K562 (cell line): ENCODE measurements at regions not wholly inside any gene's neighbourhood (a gene's known extent, or its start where the extent isn't known, plus 50 kb on each side); places are given as distances from the start of the nearest gene placed in this dataset.
A peak's percentile ranks its signal among the peaks of the same experiment; 100 is the strongest.

ENCODE experiments used
- ATAC-seq: fragments of 200-7000 bp; cut with Tn5 transposase; 3 replicates; pipeline ENCODE4 v1.9.1; 2020; ENCODE audit warnings: moderate library complexity
- BruUV-seq: library from RNA; stranded (reverse); fragments of 400-500 nt; replicated peaks from 2 replicates; lab custom pipeline; 2021; lab: Mats Ljungman, UMichigan
- CTCF ChIA-PET: fragments of 300-600 bp; formaldehyde crosslinking; extraction: SDS; loops from one replicate; lab custom pipeline; 2021; ENCODE audit warnings: low intra/inter-chr PET ratio; lab: Yijun Ruan, JAX
- POLR2A ChIA-PET: fragments of 300-600, 350-650 bp; sonication (Branson Sonifier 250); formaldehyde crosslinking; extraction: SDS; loops from one replicate; lab custom pipeline; 2021; ENCODE audit warnings: antibody characterized with exemption, inconsistent platforms; lab: Yijun Ruan, JAX
- DNase-seq, 4 experiments: peaks; one replicate each; pipeline versions ENCODE4 v3.0.0 to v3.0.0-alpha.2; 2011 to 2018; ENCODE audit warnings: low spot score in 3 of 4, mixed read lengths in 3 of 4; ENCODE audit errors: extremely low read depth in 1 of 4
- FAIRE-seq: peaks from 2 replicates; lab custom pipeline; 2011; peaks lifted over from hg19 to GRCh38; lab: Jason Lieb, UNC
- H2AFZ ChIP-seq: 2 replicates; pipeline ENCODE4 v1.6.0; 2011; ENCODE audit warnings: low read depth, low read length, control low read depth, inconsistent platforms
- H3K27ac ChIP-seq: fragments of 200-600 bp; 3 replicates; pipeline ENCODE4 v1.8.0; 2011; ENCODE audit warnings: low read depth, mild to moderate bottlenecking, control low read depth, inconsistent platforms, low read length, moderate library complexity, mixed read lengths; ENCODE audit errors: extremely low read depth
- H3K27me3 ChIP-seq, 2 experiments: fragments of 300-600 bp in 1 of 2; 2 replicates in 1 of 2; 3 replicates in 1 of 2; pipeline versions ENCODE4 v1.6.0 to v1.8.0; 2011; ENCODE audit warnings: inconsistent platforms in 2 of 2, low read length in 2 of 2, mild to moderate bottlenecking in 1 of 2, mixed read lengths in 1 of 2, moderate library complexity in 1 of 2; ENCODE audit not compliant: control insufficient read depth in 2 of 2, insufficient read depth in 2 of 2
- H3K36me3 ChIP-seq: fragments of 300-600 bp; 3 replicates; pipeline ENCODE4 v1.8.0; 2011; ENCODE audit warnings: mild to moderate bottlenecking, low read length, inconsistent platforms; ENCODE audit not compliant: control insufficient read depth, insufficient read depth
- H3K4me1 ChIP-seq, 2 experiments: fragments of 200-600 bp in 1 of 2; replicated peaks in 1 of 2; 2 replicates in 1 of 2; 3 replicates in 1 of 2; pipeline versions ENCODE4 v1.5.1 to v1.8.0; 2011; ENCODE audit warnings: inconsistent platforms in 2 of 2, low read length in 2 of 2, mild to moderate bottlenecking in 1 of 2, mixed read lengths in 1 of 2, moderate library complexity in 1 of 2; ENCODE audit not compliant: control insufficient read depth in 2 of 2, insufficient read depth in 2 of 2
- H3K4me2 ChIP-seq: 2 replicates; pipeline ENCODE4 v1.6.1; 2011; ENCODE audit warnings: low read length, control low read depth, inconsistent platforms, mixed read lengths; ENCODE audit not compliant: insufficient read depth
- H3K4me3 ChIP-seq: fragments of 200-600 bp; sonication (generic), shearing (Covaris generic); 2 replicates; pipeline ENCODE4 v1.5.1; 2016; ENCODE audit warnings: control low read depth, inconsistent platforms
- H3K79me2 ChIP-seq: fragments of 200-600 bp; 3 replicates; pipeline ENCODE4 v1.8.0; 2011; ENCODE audit warnings: low read length, inconsistent platforms; ENCODE audit not compliant: control insufficient read depth, insufficient read depth
- H3K9ac ChIP-seq, 2 experiments: 2 replicates each; pipeline versions ENCODE4 v1.6.0 to v1.6.1; 2011; ENCODE audit warnings: low read depth in 2 of 2, low read length in 2 of 2, control low read depth in 1 of 2, inconsistent platforms in 1 of 2, mild to moderate bottlenecking in 1 of 2, mixed read lengths in 1 of 2; ENCODE audit not compliant: insufficient read depth in 1 of 2
- H3K9me1 ChIP-seq: one replicate; pipeline ENCODE4 v1.6.0; 2011; ENCODE audit warnings: inconsistent platforms, mild to moderate bottlenecking, low read length, moderate library complexity; ENCODE audit not compliant: control insufficient read depth, insufficient read depth
- H3K9me3 ChIP-seq: replicated peaks from 2 replicates; pipeline ENCODE4 v1.5.1; 2011; ENCODE audit warnings: low read depth, low read length, inconsistent platforms; ENCODE audit not compliant: control insufficient read depth, insufficient read depth
- H4K20me1 ChIP-seq: replicated peaks from 2 replicates; pipeline ENCODE4 v1.6.1; 2011; ENCODE audit warnings: low read length, inconsistent platforms, mixed read lengths; ENCODE audit not compliant: control insufficient read depth, insufficient read depth
- CBFA2T2 ChIP-seq: fragments of 450-650 bp; conservative IDR thresholded peaks from 2 replicates; pipeline ENCODE4 v1.6.1; 2017; ENCODE audit warnings: mild to moderate bottlenecking
- CEBPG ChIP-seq, 3 experiments: fragments of 200-800 bp in 1 of 3; sonication (Bioruptor generic) in 1 of 3; sonication (generic) in 1 of 3; formaldehyde crosslinking in 1 of 3; IDR thresholded peaks in 2 of 3; conservative IDR thresholded peaks in 1 of 3; 2 replicates each; pipeline versions ENCODE4 v1.6.1 to v1.8.0; 2016 to 2022; ENCODE audit warnings: missing compliant biosample characterization in 2 of 3, missing genetic modification characterization in 2 of 3, mild to moderate bottlenecking in 1 of 3, missing genetic modification reagents in 1 of 3
- FOXJ2 ChIP-seq: fragments of 200-800 bp; sonication (Bioruptor generic); IDR thresholded peaks from 2 replicates; pipeline ENCODE4 v1.6.1; 2016; ENCODE audit warnings: missing genetic modification characterization, missing compliant biosample characterization
- HEY1 ChIP-seq: fragments of 250-450 bp; sonication (Bioruptor Pico); IDR thresholded peaks from 2 replicates; pipeline ENCODE4 v1.5.0; 2020; ENCODE audit warnings: mild to moderate bottlenecking, moderate library complexity, borderline replicate concordance
- HOXB6 ChIP-seq: fragments of 250-450 bp; sonication (Bioruptor Pico); IDR thresholded peaks from 2 replicates; pipeline ENCODE4 v1.5.1; 2022; ENCODE audit warnings: mild to moderate bottlenecking, borderline replicate concordance
- L3MBTL2 ChIP-seq: fragments of 450-650 bp; IDR thresholded peaks from 2 replicates; pipeline ENCODE4 v1.6.1; 2016; ENCODE audit warnings: mild to moderate bottlenecking, moderate library complexity
- POLR3G ChIP-seq: IDR thresholded peaks from 2 replicates; pipeline ENCODE4 v1.6.1; 2011; ENCODE audit not compliant: insufficient read length, insufficient replicate concordance; ENCODE audit errors: extremely low read depth
- STAT5A ChIP-seq: IDR thresholded peaks from 2 replicates; pipeline ENCODE4 v1.6.1; 2012; ENCODE audit warnings: low read length, inconsistent platforms, borderline replicate concordance
- ZNF124 ChIP-seq: sonication (generic); formaldehyde crosslinking; IDR thresholded peaks from 2 replicates; pipeline ENCODE4 v1.8.1; 2022; ENCODE audit warnings: missing genetic modification reagents
- ZNF766 ChIP-seq: fragments of 200-800 bp; sonication (Bioruptor generic); conservative IDR thresholded peaks from 2 replicates; pipeline ENCODE4 v1.6.1; 2016; ENCODE audit warnings: missing genetic modification characterization, missing compliant biosample characterization
- WGBS: fragments of 100-300 bp; shearing (Covaris generic); methylation state at CpG from one replicate; pipeline ENCODE4 v1.1.6; 2016; ENCODE audit warnings: low coverage, mixed read lengths; ENCODE audit not compliant: insufficient coverage; ENCODE audit errors: missing lambda C conversion rate; 5-methylcytosine and 5-hydroxymethylcytosine counted together
- in situ Hi-C: fragments of 300-500 bp; cut with MboI; formaldehyde crosslinking; loops from 4 replicates; pipeline ENCODE4 v1.15.0; 2018; ENCODE audit warnings: inconsistent platforms, mixed read lengths
- intact Hi-C: fragments of 100-400 bp; cut with micrococcal nuclease; formaldehyde crosslinking; loops from 2 replicates; pipeline ENCODE4 v1.14.2; 2022
- TF ChIP-seq, protein P1 (sequence below): fragments of 250-450 bp; sonication (Bioruptor Pico); IDR thresholded peaks from 2 replicates; pipeline ENCODE4 v1.9.0; 2021; ENCODE audit warnings: mild to moderate bottlenecking

DNA sequence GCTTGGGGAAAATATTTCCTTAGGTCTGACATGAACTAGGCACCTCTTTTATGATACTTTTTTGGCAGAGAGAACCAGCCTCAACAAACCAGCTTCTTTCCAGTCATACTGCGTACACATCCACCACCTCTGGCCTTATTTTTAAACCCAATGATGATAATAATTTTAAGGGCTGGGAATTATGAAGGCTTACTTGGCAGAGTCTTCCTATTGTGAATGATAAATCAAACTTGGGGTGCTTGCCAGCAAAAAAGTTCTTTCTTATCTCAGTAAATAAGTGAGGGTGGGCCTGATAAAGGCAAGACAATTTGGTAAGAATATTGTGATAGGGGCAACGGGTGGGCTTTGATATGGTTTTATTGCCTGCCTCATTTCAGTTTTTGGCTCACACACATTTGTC, 1230.2 kb upstream of the ZEB2 start:
- BruUV-seq: no TSS peak
- Histone ChIP-seq H3K27ac (peak overlapping the region; percentile 68), H3K4me1 (peaks cover 22 to 56% of the 10 kb centered on the region in 2 experiments), H3K4me3 (no peak overlapping the region), H2AFZ (peak overlapping the region; percentile 98), H4K20me1 (no peaks in the 10 kb centered on the region), H3K9ac (peak overlapping the region in 1 of 2 experiments; percentile 38; a peak in 2 of 4 replicates), H3K27me3 (no peaks in the 10 kb centered on the region), H3K36me3 (no peaks in the 10 kb centered on the region), H3K9me1 (no peaks in the 10 kb centered on the region), H3K4me2 (peak overlapping the region; percentile 24), H3K79me2 (no peaks in the 10 kb centered on the region), H3K9me3 (no peaks in the 10 kb centered on the region)
- no peak for ATAC-seq
- intact Hi-C loops: loop anchor here (2.0 to 10.0 kb wide), 5 partner anchors 25 to 1165 kb away; no protein-coding TSS in a partner anchor
- DNase-seq: no peak
- ChIA-PET POLR2A (interaction anchor here (0.5 to 0.8 kb wide), 2 partner anchors 25 to 871 kb away, joined by 3 to 4 read pairs; no protein-coding TSS in a partner anchor), CTCF (interaction anchor here (0.6 kb wide), 1 partner anchor 47 kb away, joined by 3 read pairs; no protein-coding TSS in a partner anchor)
- in situ Hi-C loops: no loop called here
- TF ChIP-seq FOXJ2 (tag) (0 out of 2 replicates have a peak, but pooled peaks have one; percentile 19), POLR3G (no peak), CBFA2T2 (0 out of 2 replicates have a peak, but pooled peaks have one; percentile 9)
- TF ChIP-seq, protein P1, sequence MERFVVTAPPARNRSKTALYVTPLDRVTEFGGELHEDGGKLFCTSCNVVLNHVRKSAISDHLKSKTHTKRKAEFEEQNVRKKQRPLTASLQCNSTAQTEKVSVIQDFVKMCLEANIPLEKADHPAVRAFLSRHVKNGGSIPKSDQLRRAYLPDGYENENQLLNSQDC (CRISPR knock-in tag): no peak
- 13% methylated on average over 2 of the region's 2 CpGs for WGBS
- no peak for FAIRE-seq

DNA sequence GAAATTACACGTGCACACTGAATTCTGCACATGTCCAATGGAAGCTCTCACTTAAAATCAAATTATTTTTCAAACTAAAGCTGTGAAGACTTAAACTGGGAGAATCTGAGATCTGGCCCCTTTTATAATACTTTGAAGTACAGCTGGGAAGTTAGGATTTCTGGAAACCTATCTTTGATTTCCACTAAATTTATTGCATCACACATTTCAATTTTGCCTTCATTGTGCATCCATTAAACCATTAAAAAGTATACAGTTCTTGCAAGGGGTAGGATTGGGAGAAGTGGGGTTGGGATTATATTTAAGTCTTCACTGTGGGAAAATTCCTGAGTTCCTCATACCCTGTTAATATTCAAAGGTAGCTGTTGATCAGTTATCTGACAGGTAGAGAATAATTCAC, 1229.6 kb upstream of the ZEB2 start:
- H2AFZ ChIP-seq: peak overlapping the region; percentile 98
- intact Hi-C loops: no loop called here
- no peak overlapping the region for H3K4me3 ChIP-seq
- H3K4me1 ChIP-seq: peaks cover 22 to 61% of the 10 kb centered on the region in 2 experiments
- no peak for DNase-seq
- no peaks in the 10 kb centered on the region for H4K20me1 ChIP-seq
- 23% methylated on average over 1 of the region's 1 CpG for WGBS
- H3K9ac ChIP-seq: peak overlapping the region in 1 of 2 experiments; percentile 38; a peak in 2 of 4 replicates
- no peak for FAIRE-seq
- ATAC-seq: no peak
- no peaks in the 10 kb centered on the region for H3K79me2 ChIP-seq
- H3K36me3 ChIP-seq: no peaks in the 10 kb centered on the region
- no peak overlapping the region for H3K4me2 ChIP-seq
- ChIA-PET CTCF (interaction anchor here (0.6 kb wide), 1 partner anchor 48 kb away, joined by 3 read pairs; no protein-coding TSS in a partner anchor), POLR2A (interaction anchor here (0.5 to 0.8 kb wide), 2 partner anchors 25 to 870 kb away, joined by 3 to 4 read pairs; no protein-coding TSS in a partner anchor)
- BruUV-seq: no TSS peak
- no peaks in the 10 kb centered on the region for H3K9me1 ChIP-seq
- in situ Hi-C loops: loop anchor here (5.0 kb wide), 1 partner anchor 77 kb away; no protein-coding TSS in a partner anchor
- no peaks in the 10 kb centered on the region for H3K9me3 ChIP-seq
- H3K27me3 ChIP-seq: no peaks in the 10 kb centered on the region
- peak overlapping the region; percentile 68; the same call in 2 of the 3 replicates for H3K27ac ChIP-seq
- no peak for TF ChIP-seq ZNF766 (CRISPR knock-in tag)
- no peak for TF ChIP-seq CEBPG (CRISPR knock-in tag; IDR thresholded peaks at IDR 0.05)
- TF ChIP-seq CEBPG (tag; conservative IDR thresholded peaks at IDR 0.05 in 1 of 2, IDR thresholded peaks at IDR 0.05 in 1 of 2): peak; percentile 40 to 55; a peak in 3 of 4 replicates
- TF ChIP-seq HOXB6 (CRISPR knock-in tag): no peak
- TF ChIP-seq STAT5A: peak; percentile 28; the same call in 1 of the 2 replicates
- TF ChIP-seq ZNF124 (CRISPR knock-in tag): no peak
- TF ChIP-seq L3MBTL2: 0 out of 2 replicates have a peak, but pooled peaks have one; percentile 25
- TF ChIP-seq HEY1 (CRISPR knock-in tag): no peak
